Kidney epithelial cell (primary cell): ENCODE measurements at regions not wholly inside any gene's neighbourhood (a gene's known extent, or its start where the extent isn't known, plus 50 kb on each side); places are given as distances from the start of the nearest gene placed in this dataset.

ENCODE experiments used
- DNase-seq: peaks from one replicate; pipeline ENCODE4 v3.0.0-alpha.2; 2010; ENCODE audit warnings: low read depth
- H3K27me3 ChIP-seq: 2 replicates; pipeline ENCODE4 v1.6.0; 2011; ENCODE audit warnings: low read length; ENCODE audit not compliant: control insufficient read depth, insufficient read depth
- H3K36me3 ChIP-seq: 2 replicates; pipeline ENCODE4 v1.5.1; 2011; ENCODE audit warnings: low read length; ENCODE audit not compliant: control insufficient read depth, insufficient read depth
- H3K4me3 ChIP-seq: 2 replicates; pipeline ENCODE4 v1.5.1; 2011; ENCODE audit warnings: low read depth, mild to moderate bottlenecking, control low read depth, low read length
- TF ChIP-seq, protein P1 (sequence below): IDR thresholded peaks from 2 replicates; pipeline ENCODE4 v1.5.1; 2011; ENCODE audit warnings: mild to moderate bottlenecking, moderate library complexity, low read length, control low read depth, inconsistent platforms; ENCODE audit not compliant: insufficient read depth, poor library complexity, severe bottlenecking

DNA sequence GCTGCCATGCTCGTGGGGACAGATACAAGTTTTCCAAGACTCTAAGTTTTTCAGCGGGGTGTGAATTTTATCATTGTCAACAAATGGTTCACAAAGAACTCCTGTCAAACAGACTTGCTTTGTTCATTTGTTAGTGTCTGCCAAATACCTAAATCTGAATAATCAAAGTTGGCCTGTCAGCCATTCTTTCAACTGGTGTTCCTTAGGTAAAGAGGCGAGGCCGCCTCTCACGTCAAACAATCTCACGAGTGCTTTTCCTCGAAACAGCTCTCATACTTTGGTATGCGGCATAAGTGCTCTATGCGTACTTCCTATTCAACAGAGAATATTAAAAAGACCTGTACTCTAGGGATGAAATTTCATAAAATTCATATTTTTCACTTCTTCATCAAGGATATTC lies 51.4 kb upstream of the KANK4 start:
- TF ChIP-seq, protein P1, sequence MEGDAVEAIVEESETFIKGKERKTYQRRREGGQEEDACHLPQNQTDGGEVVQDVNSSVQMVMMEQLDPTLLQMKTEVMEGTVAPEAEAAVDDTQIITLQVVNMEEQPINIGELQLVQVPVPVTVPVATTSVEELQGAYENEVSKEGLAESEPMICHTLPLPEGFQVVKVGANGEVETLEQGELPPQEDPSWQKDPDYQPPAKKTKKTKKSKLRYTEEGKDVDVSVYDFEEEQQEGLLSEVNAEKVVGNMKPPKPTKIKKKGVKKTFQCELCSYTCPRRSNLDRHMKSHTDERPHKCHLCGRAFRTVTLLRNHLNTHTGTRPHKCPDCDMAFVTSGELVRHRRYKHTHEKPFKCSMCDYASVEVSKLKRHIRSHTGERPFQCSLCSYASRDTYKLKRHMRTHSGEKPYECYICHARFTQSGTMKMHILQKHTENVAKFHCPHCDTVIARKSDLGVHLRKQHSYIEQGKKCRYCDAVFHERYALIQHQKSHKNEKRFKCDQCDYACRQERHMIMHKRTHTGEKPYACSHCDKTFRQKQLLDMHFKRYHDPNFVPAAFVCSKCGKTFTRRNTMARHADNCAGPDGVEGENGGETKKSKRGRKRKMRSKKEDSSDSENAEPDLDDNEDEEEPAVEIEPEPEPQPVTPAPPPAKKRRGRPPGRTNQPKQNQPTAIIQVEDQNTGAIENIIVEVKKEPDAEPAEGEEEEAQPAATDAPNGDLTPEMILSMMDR, result no peak
- DNase-seq, result no peak
- no peak overlapping the region for H3K4me3 ChIP-seq
- no peaks in the 10 kb centered on the region for H3K27me3 ChIP-seq
- no peaks in the 10 kb centered on the region for H3K36me3 ChIP-seq

DNA sequence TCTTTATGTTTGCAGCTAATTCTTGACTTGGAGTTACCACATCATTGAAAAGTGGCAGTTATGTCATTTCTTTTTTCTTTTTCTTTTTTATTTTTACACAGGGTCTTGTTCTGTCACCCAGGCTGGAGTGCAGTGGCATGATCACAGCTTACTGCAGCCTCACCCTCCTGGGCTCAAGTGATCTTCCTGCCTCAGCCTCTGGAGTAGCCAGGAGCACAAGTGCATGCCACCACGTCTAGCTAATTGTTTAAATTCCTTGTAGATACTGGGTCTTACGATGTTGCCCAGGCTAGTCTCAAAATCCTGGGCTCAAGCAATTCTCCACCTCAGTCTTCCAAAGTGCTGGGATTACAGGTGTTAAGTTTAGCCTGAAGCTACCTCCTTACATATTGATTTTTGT lies 52.1 kb upstream of the KANK4 start:
- TF ChIP-seq, protein P1, result no peak
- Histone ChIP-seq H3K4me3 (no peak overlapping the region), H3K27me3 (no peaks in the 10 kb centered on the region), H3K36me3 (no peaks in the 10 kb centered on the region)
- DNase-seq, result no peak

DNA sequence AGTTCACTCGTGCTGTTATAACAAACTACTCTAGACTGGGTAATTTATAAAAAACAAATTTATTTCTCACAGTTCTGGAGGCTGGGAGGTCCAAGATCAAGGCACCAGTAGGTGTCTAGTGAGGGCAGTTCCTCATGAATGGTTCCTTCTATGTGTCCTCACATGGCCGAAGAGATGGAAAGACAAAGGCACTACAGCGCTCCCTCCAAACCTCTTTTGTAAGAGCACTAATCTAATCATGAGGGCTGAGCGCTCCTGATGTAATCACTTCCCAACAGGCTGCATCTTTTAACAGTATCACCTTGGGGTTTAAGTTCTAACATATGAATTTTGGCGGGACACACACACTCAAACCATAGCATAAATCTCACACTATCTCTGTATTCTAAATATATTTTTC lies 54.0 kb upstream of the KANK4 start:
- TF ChIP-seq, protein P1, result no peak
- Histone ChIP-seq H3K36me3 (no peaks in the 10 kb centered on the region), H3K27me3 (no peaks in the 10 kb centered on the region), H3K4me3 (no peak overlapping the region)
- DNase-seq, result no peak

DNA sequence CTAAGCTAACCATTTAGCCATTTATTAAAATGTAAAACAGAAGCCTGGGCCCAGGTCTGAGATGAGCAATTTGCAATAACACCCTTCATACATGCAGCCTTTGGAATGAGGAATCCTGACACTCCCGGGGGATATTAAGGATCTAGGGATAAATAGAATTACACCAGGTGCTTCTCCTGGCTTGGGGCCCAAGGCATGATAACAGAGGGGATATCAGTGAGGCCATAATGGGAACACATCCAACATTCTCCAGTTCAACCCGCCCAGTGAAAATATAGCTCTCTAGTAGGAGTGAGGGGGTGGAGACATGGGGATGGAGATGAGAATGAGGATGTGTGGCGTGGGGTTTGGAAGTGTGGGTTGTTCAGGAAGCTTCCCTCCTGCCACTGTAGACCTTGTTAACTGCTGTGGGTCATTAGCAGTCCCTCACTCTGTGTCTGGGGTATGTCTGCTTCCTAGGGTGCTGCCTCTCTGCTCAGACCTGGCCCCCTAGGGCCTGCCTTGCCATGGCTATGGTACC lies 57.9 kb upstream of the KANK4 start:
- TF ChIP-seq, protein P1, result no peak
- no peak for DNase-seq
- H3K27me3 ChIP-seq, result no peaks in the 10 kb centered on the region

DNA sequence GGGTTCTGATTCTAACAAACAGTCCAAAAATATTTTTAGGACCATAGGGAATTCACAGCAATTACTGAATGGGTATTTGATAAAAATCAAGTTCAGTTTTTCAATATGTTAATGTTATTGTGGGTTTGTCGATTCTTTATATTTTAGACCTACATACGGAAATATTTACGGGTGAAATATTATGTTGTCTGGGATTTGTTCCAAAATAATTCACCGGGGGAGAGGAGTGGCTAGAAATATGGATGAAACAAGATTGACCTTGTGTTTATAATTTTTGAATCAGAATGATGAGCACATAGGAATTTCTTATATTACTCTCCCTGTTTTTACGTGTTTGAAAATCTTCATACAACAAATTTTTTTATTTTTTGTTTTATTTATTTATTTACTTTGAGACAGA lies 56.7 kb upstream of the USP1 start:
- DNase-seq, result no peak
- TF ChIP-seq, protein P1, result no peak
- Histone ChIP-seq H3K36me3 (no peaks in the 10 kb centered on the region), H3K27me3 (no peaks in the 10 kb centered on the region), H3K4me3 (no peak overlapping the region)

More for the DNA sequence above, 57.9 kb upstream of the KANK4 start:
- Histone ChIP-seq H3K36me3 (no peaks in the 10 kb centered on the region), H3K4me3 (no peak overlapping the region)
